ENCODE measurements at regions not wholly inside any gene's neighbourhood (a gene's known extent, or its start where the extent isn't known, plus 50 kb on each side); places are given as distances from the start of the nearest gene placed in this dataset.

DNA sequence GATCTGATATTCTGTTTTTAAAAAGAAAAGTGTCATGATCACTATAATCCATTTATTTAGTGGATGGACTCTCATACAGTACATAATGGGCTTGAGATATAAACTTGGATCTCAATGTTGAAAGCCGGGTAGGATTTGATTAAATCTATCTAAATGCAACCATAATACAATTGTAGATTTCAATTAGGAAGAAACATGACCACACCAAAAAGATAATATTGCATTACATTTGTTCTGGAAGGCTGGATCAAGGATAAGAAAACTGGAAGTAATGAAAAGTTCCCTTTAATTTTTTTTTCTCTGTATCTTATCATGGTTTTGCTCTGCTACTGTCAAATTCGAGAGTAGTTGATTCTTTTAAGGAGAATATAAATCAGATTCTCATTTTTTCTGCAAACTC lies 51.3 kb upstream of the UFL1 start:
- TF ChIP-seq GATA1 (IDR thresholded peaks at IDR 0.05; ENCODE audit: low read depth, low read length) (no peak), POLR2A (IDR thresholded peaks at IDR 0.05; ENCODE audit: low read length) (no peak)
- DNase-seq = no peak
